ENCODE measurements at regions not wholly inside any gene's neighbourhood (a gene's known extent, or its start where the extent isn't known, plus 50 kb on each side); places are given as distances from the start of the nearest gene placed in this dataset.

- H3K36me3 ChIP-seq (ENCODE audit: control insufficient read depth, insufficient read depth, low read length): no peaks in the 10 kb centered on the region
- ChIA-PET CTCF (interaction anchor here (0.9 kb wide), 1 partner anchor 11 kb away, joined by 6 read pairs; no protein-coding TSS in a partner anchor), POLR2A (no interaction called here)
- DNase-seq (ENCODE audit: low read depth): peak; percentile 38
- TF ChIP-seq CTCF (IDR thresholded peaks at IDR 0.05; ENCODE audit: insufficient read depth, low read depth, low read length): no peak
- no peak overlapping the region for H3K4me3 ChIP-seq (ENCODE audit: low read depth, low read length)
- no peaks in the 10 kb centered on the region; the same call in 1 of the 2 replicates for H3K27me3 ChIP-seq (ENCODE audit: control insufficient read depth, insufficient read depth, low read length)
Measured at GRCh38 chr4:152220201-152220666, 315.7 kb downstream of the FBXW7 start.

- POLR2A ChIA-PET: no interaction called here
Measured at GRCh38 chr4:152218576-152218975, 317.3 kb downstream of the FBXW7 start.

GRCh38 chr4:152217896-152218295 is 318.0 kb downstream of the FBXW7 start:
- DNase-seq (ENCODE audit: low read depth): no peak
- Histone ChIP-seq H3K36me3 (ENCODE audit: control insufficient read depth, insufficient read depth, low read length) (no peaks in the 10 kb centered on the region), H3K4me3 (ENCODE audit: low read depth, low read length) (no peak overlapping the region), H3K27me3 (ENCODE audit: control insufficient read depth, insufficient read depth, low read length) (no peaks in the 10 kb centered on the region; the same call in 1 of the 2 replicates)
- ChIA-PET CTCF (no interaction called here), POLR2A (no interaction called here)
- no peak for TF ChIP-seq CTCF (IDR thresholded peaks at IDR 0.05; ENCODE audit: insufficient read depth, low read depth, low read length)

More at GRCh38 chr4:152218576-152218975, 317.3 kb downstream of the FBXW7 start:
- no peak for DNase-seq (ENCODE audit: low read depth)
- no peak for TF ChIP-seq CTCF (IDR thresholded peaks at IDR 0.05; ENCODE audit: insufficient read depth, low read depth, low read length)
- no peaks in the 10 kb centered on the region; the same call in 1 of the 2 replicates for H3K27me3 ChIP-seq (ENCODE audit: control insufficient read depth, insufficient read depth, low read length)
- H3K4me3 ChIP-seq (ENCODE audit: low read depth, low read length): no peak overlapping the region
- no peaks in the 10 kb centered on the region for H3K36me3 ChIP-seq (ENCODE audit: control insufficient read depth, insufficient read depth, low read length)
- CTCF ChIA-PET: no interaction called here

GRCh38 chr4:152211936-152212653 is 323.8 kb downstream of the FBXW7 start:
- peaks cover 3% of the 10 kb centered on the region for H3K27me3 ChIP-seq (ENCODE audit: control insufficient read depth, insufficient read depth, low read length)
- no peak for TF ChIP-seq CTCF (IDR thresholded peaks at IDR 0.05; ENCODE audit: insufficient read depth, low read depth, low read length)
- DNase-seq (ENCODE audit: low read depth): no peak
- no peak overlapping the region for H3K4me3 ChIP-seq (ENCODE audit: low read depth, low read length)
- ChIA-PET POLR2A (no interaction called here), CTCF (no interaction called here)
- no peaks in the 10 kb centered on the region for H3K36me3 ChIP-seq (ENCODE audit: control insufficient read depth, insufficient read depth, low read length)

DNA sequence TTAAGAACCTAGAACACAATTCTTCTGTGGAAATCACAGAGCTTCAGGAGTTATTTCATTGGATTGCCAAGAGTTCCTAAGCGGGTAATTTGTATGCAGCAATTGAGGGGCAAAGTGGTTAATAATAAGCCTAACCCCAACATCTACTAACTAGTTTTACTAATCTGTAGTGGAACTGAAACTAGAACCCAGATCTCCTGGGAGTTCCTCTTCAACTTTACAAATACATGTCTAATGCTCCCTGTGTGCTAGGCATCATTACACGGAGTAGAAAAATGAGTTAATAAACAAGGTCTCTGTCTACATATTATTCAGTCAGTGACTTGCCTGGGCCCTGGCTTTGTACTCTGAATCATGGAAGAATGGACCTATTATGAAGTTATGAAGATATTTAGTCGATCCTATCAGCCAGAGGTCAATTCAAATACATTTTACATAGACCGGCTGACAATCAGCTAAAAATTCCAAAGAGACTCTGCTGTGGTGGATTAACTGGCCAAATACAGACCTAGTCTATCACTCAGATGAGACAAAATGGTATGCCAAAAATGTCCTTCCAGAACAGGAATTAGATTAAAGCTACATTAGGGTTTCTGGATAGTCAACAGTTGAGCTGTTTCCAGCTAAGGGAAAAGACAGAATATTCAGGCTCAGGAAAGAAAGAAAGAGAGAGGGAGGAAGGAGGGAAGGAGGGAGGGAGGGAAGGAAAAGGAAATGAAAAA is 326.0 kb downstream of the FBXW7 start:
- no peak overlapping the region for H3K4me3 ChIP-seq (ENCODE audit: low read depth, low read length)
- H3K27me3 ChIP-seq (ENCODE audit: control insufficient read depth, insufficient read depth, low read length): peaks cover 3% of the 10 kb centered on the region
- no peak for TF ChIP-seq CTCF (IDR thresholded peaks at IDR 0.05; ENCODE audit: insufficient read depth, low read depth, low read length)
- POLR2A ChIA-PET: no interaction called here
- no peaks in the 10 kb centered on the region for H3K36me3 ChIP-seq (ENCODE audit: control insufficient read depth, insufficient read depth, low read length)
- no peak for DNase-seq (ENCODE audit: low read depth)
- CTCF ChIA-PET: interaction anchor here (1.0 kb wide), 1 partner anchor 12 kb away, joined by 3 read pairs; no protein-coding TSS in a partner anchor

Measured in BJ (cell line).